GM23338 (cell line): ENCODE measurements at regions not wholly inside any gene's neighbourhood (a gene's known extent, or its start where the extent isn't known, plus 50 kb on each side); places are given as distances from the start of the nearest gene placed in this dataset.

Experiments used
- ETS1 ChIP-seq: IDR thresholded peaks from 2 replicates; pipeline ENCODE4 v1.6.1; 2016; ENCODE audit warnings: antibody characterized with exemption
- EZH2 ChIP-seq: fragments of 200-600 bp; sonication (generic); IDR thresholded peaks from one replicate; pipeline ENCODE4 v1.8.0; 2017; ENCODE audit warnings: antibody characterized with exemption, mild to moderate bottlenecking, low read depth; ENCODE audit not compliant: unreplicated experiment
- EZH2phosphoT487 ChIP-seq: fragments of 200-600 bp; sonication (generic); IDR thresholded peaks from one replicate; pipeline ENCODE4 v1.8.1; 2018; ENCODE audit warnings: antibody characterized with exemption; ENCODE audit not compliant: unreplicated experiment
- POLR2AphosphoS5 ChIP-seq: IDR thresholded peaks from 2 replicates; pipeline ENCODE4 v1.6.1; 2016; ENCODE audit warnings: antibody characterized with exemption, low read depth
- STAT1 ChIP-seq: IDR thresholded peaks from one replicate; pipeline ENCODE4 v1.6.1; 2016; ENCODE audit warnings: antibody characterized with exemption; ENCODE audit not compliant: unreplicated experiment
- ZNF114 ChIP-seq: fragments of 250-450 bp; sonication (Bioruptor Pico); IDR thresholded peaks from 2 replicates; pipeline ENCODE4 v1.5.0; 2020; ENCODE audit warnings: mild to moderate bottlenecking, moderate library complexity
- ZNF462 ChIP-seq: fragments of 250-450 bp; sonication (Bioruptor Pico); IDR thresholded peaks from 2 replicates; pipeline ENCODE4 v1.5.0; 2020; ENCODE audit warnings: mild to moderate bottlenecking, moderate library complexity
- TF ChIP-seq, protein P1 (sequence below), 2 experiments: fragments of 200-600 bp in 1 of 2; sonication (generic) in 1 of 2; conservative IDR thresholded peaks; 2 replicates each; pipeline versions ENCODE4 v1.5.1 to v1.6.1; 2016 to 2017; ENCODE audit warnings: antibody characterized with exemption in 2 of 2, low read depth in 2 of 2, mild to moderate bottlenecking in 2 of 2, moderate library complexity in 1 of 2
- TF ChIP-seq, protein P2 (sequence below): IDR thresholded peaks from one replicate; pipeline ENCODE4 v1.6.1; 2018; ENCODE audit warnings: antibody characterized with exemption; ENCODE audit not compliant: unreplicated experiment

DNA sequence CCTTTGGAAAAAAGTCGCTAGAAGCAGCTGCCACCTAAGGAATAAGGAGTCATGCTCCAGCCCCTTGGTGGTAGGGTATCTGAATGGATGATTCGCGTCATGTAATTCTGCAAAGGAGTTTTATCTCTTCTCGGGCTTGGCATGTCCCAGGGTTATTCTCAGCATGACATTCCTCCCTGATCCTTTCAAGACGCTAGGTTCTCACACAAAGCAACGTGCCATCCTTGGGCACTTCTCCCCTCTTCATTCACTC, 355.6 kb downstream of the MYCN start:
- TF ChIP-seq, protein P1, sequence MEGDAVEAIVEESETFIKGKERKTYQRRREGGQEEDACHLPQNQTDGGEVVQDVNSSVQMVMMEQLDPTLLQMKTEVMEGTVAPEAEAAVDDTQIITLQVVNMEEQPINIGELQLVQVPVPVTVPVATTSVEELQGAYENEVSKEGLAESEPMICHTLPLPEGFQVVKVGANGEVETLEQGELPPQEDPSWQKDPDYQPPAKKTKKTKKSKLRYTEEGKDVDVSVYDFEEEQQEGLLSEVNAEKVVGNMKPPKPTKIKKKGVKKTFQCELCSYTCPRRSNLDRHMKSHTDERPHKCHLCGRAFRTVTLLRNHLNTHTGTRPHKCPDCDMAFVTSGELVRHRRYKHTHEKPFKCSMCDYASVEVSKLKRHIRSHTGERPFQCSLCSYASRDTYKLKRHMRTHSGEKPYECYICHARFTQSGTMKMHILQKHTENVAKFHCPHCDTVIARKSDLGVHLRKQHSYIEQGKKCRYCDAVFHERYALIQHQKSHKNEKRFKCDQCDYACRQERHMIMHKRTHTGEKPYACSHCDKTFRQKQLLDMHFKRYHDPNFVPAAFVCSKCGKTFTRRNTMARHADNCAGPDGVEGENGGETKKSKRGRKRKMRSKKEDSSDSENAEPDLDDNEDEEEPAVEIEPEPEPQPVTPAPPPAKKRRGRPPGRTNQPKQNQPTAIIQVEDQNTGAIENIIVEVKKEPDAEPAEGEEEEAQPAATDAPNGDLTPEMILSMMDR (conservative IDR thresholded peaks at IDR 0.05; ENCODE audit: low read depth in 2 of 2): no peak
- TF ChIP-seq EZH2 (no peak), ETS1 (no peak), POLR2AphosphoS5 (no peak), ZNF114 (no peak), ZNF462 (CRISPR knock-in tag) (no peak), EZH2phosphoT487 (no peak), STAT1 (no peak)
- TF ChIP-seq, protein P2, sequence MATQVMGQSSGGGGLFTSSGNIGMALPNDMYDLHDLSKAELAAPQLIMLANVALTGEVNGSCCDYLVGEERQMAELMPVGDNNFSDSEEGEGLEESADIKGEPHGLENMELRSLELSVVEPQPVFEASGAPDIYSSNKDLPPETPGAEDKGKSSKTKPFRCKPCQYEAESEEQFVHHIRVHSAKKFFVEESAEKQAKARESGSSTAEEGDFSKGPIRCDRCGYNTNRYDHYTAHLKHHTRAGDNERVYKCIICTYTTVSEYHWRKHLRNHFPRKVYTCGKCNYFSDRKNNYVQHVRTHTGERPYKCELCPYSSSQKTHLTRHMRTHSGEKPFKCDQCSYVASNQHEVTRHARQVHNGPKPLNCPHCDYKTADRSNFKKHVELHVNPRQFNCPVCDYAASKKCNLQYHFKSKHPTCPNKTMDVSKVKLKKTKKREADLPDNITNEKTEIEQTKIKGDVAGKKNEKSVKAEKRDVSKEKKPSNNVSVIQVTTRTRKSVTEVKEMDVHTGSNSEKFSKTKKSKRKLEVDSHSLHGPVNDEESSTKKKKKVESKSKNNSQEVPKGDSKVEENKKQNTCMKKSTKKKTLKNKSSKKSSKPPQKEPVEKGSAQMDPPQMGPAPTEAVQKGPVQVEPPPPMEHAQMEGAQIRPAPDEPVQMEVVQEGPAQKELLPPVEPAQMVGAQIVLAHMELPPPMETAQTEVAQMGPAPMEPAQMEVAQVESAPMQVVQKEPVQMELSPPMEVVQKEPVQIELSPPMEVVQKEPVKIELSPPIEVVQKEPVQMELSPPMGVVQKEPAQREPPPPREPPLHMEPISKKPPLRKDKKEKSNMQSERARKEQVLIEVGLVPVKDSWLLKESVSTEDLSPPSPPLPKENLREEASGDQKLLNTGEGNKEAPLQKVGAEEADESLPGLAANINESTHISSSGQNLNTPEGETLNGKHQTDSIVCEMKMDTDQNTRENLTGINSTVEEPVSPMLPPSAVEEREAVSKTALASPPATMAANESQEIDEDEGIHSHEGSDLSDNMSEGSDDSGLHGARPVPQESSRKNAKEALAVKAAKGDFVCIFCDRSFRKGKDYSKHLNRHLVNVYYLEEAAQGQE: no peak
